ENCODE measurements at regions not wholly inside any gene's neighbourhood (a gene's known extent, or its start where the extent isn't known, plus 50 kb on each side); places are given as distances from the start of the nearest gene placed in this dataset.

- Histone ChIP-seq H3K4me3 (no peak overlapping the region), H3K9me3 (replicated peaks; ENCODE audit: control insufficient read depth, insufficient read depth, low read length) (no peaks in the 10 kb centered on the region), H3K79me2 (ENCODE audit: control insufficient read depth, insufficient read depth, low read length) (no peaks in the 10 kb centered on the region), H3K4me2 (ENCODE audit: control insufficient read depth, insufficient read depth) (no peak overlapping the region), H3K27ac (ENCODE audit: control insufficient read depth, insufficient read depth) (no peak overlapping the region), H3K4me1 (ENCODE audit: control insufficient read depth, insufficient read depth, low read length) (no peaks in the 10 kb centered on the region), H2AFZ (ENCODE audit: control insufficient read depth, low read depth, low read length) (no peak overlapping the region), H4K20me1 (ENCODE audit: control insufficient read depth, insufficient read depth) (no peaks in the 10 kb centered on the region), H3K36me3 (ENCODE audit: control insufficient read depth in 2 of 2, insufficient read depth in 2 of 2, low read length in 1 of 2) (no peaks in the 10 kb centered on the region), H3K27me3 (replicated peaks in 1 of 2; ENCODE audit: control insufficient read depth in 2 of 2, insufficient read depth in 2 of 2, low read length in 1 of 2) (no peaks in the 10 kb centered on the region), H3K9ac (ENCODE audit: control insufficient read depth, insufficient read depth, low read length) (no peak overlapping the region)
- TF ChIP-seq KLF5 (IDR thresholded peaks at IDR 0.05; ENCODE audit: partially characterized antibody) = no peak
- no peak for TF ChIP-seq USF2 (IDR thresholded peaks at IDR 0.05; ENCODE audit: borderline replicate concordance, low read depth, low read length)
- TF ChIP-seq ESRRA (IDR thresholded peaks at IDR 0.05; ENCODE audit: low read length) = no peak
- TF ChIP-seq YY1 (IDR thresholded peaks at IDR 0.05; ENCODE audit: low read depth, low read length) = no peak
- TF ChIP-seq PRDM15 (CRISPR knock-in tag; IDR thresholded peaks at IDR 0.05) = no peak
- in situ Hi-C loops (cut with MboI) (no loop called here), intact Hi-C loops (cut with micrococcal nuclease; ENCODE audit: unreplicated experiment) (no loop called here)
- RAD21 ChIA-PET (ENCODE audit: unreplicated experiment) = no interaction called here
- no TSS peak for BruUV-seq (replicated peaks)
- SMC1A ChIA-PET (ENCODE audit: uncharacterized antibody, unreplicated experiment) = no interaction called here
- FAIRE-seq (no peak), ATAC-seq (no peak), DNase-seq (ENCODE audit: low read depth, low spot score) (no peak)
- WGBS (ENCODE audit: insufficient coverage, insufficient replicate concordance, low lambda C conversion rate, missing lambda C conversion rate) = 0% methylated on average over 1 of the region's 1 CpG
- CTCF ChIA-PET = interaction anchor here (1.4 kb wide), 1 partner anchor 9 kb away, joined by 4 read pairs; no protein-coding TSS in a partner anchor
- POLR2A ChIA-PET = no interaction called here
These were observed 106.8 kb downstream of the FAT4 start for GRCh38 chr4:125421547-125421946.
